ENCODE measurements at regions not wholly inside any gene's neighbourhood (a gene's known extent, or its start where the extent isn't known, plus 50 kb on each side); places are given as distances from the start of the nearest gene placed in this dataset.
"Not testable (repeated sequence)": the region's sequence is repeated elsewhere in the genome, so short reads cannot be mapped to it uniquely, and the experiment has no call there.

DNA sequence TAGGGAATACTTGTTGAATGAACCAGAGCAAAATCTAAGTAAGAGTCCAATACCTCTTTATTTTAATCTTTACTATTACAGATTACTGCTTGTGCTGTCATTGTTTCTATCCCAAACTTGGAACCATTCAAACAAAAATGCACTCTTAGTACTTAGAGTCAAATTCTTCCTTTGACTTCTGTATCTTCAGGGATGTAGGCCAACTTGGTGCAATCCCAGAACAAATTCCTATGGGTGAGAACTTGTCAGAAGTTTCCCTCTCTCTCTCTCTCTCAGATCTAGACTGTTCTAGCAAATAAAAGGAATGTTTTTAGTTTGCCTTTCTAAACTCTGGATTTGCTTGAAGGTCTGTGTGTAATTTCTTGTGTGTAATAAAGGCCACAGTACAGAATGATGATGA lies 329.0 kb upstream of the TMTC4 start:
- Mint-ChIP-seq H3K27me3 (no peaks in the 10 kb centered on the region), H3K4me3 (no peak overlapping the region), H3K36me3 (no peaks in the 10 kb centered on the region), H3K27ac (no peak overlapping the region), H3K4me1 (no peaks in the 10 kb centered on the region), H3K9me3 (peaks cover 0 to 3% of the 10 kb centered on the region in 2 donors)
- DNase-seq = no peak
- ATAC-seq (replicated peaks) = no peak

DNA sequence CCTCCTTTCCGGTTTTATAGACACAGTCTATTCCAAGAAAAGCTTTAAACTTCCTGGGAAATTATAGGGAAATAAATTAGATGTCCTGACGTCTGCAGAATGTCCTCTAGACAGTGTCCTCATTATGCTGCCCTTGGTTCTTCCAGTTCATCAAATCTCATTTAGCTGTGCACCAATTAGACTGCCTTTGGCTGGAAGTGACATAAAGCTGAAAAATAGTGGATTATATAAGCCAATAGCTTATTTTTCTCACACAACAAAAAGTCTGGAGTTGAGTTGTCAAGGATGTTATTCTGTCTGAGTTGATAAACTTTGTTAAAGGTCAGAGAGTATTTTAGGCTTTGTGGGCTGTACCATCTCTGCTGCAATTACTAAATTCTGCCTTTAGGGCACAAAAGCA lies 314.8 kb upstream of the TMTC4 start:
- no peaks in the 10 kb centered on the region for H3K4me1 Mint-ChIP-seq
- no peaks in the 10 kb centered on the region for H3K27me3 Mint-ChIP-seq
- H3K36me3 Mint-ChIP-seq = no peaks in the 10 kb centered on the region
- peaks cover 6 to 16% of the 10 kb centered on the region in 2 donors for H3K9me3 Mint-ChIP-seq
- no peak for ATAC-seq (replicated peaks)
- no peak for DNase-seq
- H3K27ac Mint-ChIP-seq = no peak overlapping the region
- H3K4me3 Mint-ChIP-seq = no peak overlapping the region

DNA sequence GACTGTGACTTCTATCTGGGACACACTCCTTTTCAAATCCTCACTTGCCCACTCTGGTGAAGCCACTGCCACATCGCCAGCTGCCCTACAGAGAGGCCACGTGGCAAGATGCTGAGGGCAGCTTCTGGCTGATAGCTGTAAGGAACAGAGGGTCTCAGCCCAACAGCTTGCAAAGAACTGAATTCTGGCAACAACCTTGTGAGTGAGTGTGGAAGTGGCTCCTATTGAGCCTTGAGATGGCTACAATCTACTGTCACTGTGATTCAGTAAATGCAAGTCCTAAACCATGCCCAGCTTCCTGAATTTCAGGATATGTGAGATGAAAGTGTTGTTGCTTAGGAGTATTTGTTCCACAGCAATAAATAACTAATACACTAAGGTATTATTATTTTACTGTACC lies 314.3 kb upstream of the TMTC4 start:
- no peak for DNase-seq
- no peaks in the 10 kb centered on the region for H3K4me1 Mint-ChIP-seq
- H3K36me3 Mint-ChIP-seq = no peaks in the 10 kb centered on the region
- peaks cover 6 to 12% of the 10 kb centered on the region in 2 donors for H3K9me3 Mint-ChIP-seq
- H3K27ac Mint-ChIP-seq = no peak overlapping the region
- no peak for ATAC-seq (replicated peaks)
- H3K4me3 Mint-ChIP-seq = no peak overlapping the region
- H3K27me3 Mint-ChIP-seq = no peaks in the 10 kb centered on the region

DNA sequence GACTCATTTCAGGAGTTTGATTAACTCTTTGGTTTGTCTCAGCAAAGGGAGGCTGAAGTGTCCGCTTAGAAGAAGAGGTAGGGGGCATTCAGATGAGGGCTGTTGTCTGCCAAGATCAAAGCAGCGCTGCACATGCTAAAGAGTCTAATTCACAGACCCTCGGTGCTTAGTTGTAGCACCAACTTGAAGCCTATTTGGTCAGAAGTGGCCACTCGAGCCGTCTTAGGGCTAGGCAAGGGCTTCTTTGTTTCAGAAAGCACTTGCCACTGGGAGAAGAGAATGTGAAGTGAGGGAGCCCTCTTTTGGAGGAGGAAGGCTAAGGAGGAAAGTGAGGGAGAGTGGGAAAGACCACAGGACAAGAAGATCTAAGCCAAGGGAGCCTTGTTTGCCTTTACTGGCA lies 313.4 kb upstream of the TMTC4 start:
- Mint-ChIP-seq H3K9me3 (peaks cover 6 to 9% of the 10 kb centered on the region in 2 donors), H3K36me3 (no peaks in the 10 kb centered on the region), H3K27ac (no peak overlapping the region), H3K27me3 (no peaks in the 10 kb centered on the region), H3K4me3 (no peak overlapping the region), H3K4me1 (no peaks in the 10 kb centered on the region)
- ATAC-seq (replicated peaks) (no peak), DNase-seq (no peak)

DNA sequence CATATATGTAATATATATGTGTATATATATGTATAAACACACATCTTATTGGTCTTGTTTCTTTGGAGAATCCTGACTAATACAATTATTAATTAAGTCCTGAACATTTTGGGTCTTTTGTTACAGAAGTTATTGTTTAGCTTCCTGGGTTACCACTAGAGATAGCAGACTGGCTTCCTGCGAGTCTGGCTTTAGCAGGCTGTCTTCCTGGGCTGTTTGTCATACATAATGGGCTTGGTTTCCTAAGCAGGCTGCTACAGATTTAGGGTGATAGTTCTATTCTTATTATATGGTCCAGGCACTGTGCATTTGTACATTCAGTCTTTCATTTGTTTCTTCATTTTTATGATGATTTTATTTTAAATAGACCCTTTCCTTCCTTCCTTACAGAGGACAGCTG lies 312.0 kb upstream of the TMTC4 start:
- H3K27me3 Mint-ChIP-seq = no peaks in the 10 kb centered on the region
- no peak for ATAC-seq (replicated peaks)
- H3K27ac Mint-ChIP-seq = no peak overlapping the region
- no peak overlapping the region for H3K4me3 Mint-ChIP-seq
- peaks cover 2 to 3% of the 10 kb centered on the region in 2 donors for H3K9me3 Mint-ChIP-seq
- H3K4me1 Mint-ChIP-seq = no peaks in the 10 kb centered on the region
- DNase-seq = no peak
- H3K36me3 Mint-ChIP-seq = no peaks in the 10 kb centered on the region

DNA sequence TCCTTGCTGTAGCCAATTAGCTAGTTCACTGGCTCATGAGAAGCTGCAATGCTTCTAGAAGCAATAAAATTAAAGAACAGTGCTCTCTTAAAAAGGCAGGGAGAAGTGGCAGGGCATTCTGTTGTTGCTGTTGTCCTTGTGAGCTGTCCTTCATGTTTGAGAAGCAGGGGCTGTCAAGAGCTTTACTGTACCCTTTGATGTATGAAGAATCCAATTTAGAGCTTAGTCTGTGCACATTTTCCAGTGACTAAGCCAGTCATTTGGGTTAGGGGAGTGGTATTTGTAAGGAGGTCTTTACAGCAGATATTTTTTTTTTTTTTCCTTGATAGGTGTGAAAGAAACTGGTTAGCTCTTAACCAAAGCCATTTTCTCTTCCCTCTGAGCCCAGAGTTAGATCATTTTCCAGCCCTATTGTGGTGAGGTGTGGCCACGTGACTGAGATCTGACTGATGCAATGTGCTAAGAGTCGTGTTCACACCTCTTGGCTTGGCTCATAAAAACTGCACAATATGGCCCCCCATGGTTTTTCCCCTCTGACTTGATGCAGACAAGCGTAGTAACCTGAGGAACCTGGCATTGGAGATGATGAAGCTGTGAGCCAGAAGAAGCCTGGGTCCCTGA lies 309.6 kb upstream of the TMTC4 start:
- DNase-seq (no peak), ATAC-seq (replicated peaks) (no peak)
- Mint-ChIP-seq H3K36me3 (no peaks in the 10 kb centered on the region), H3K27me3 (no peaks in the 10 kb centered on the region), H3K9me3 (no peaks in the 10 kb centered on the region), H3K27ac (no peak overlapping the region), H3K4me1 (no peaks in the 10 kb centered on the region), H3K4me3 (no peak overlapping the region)

DNA sequence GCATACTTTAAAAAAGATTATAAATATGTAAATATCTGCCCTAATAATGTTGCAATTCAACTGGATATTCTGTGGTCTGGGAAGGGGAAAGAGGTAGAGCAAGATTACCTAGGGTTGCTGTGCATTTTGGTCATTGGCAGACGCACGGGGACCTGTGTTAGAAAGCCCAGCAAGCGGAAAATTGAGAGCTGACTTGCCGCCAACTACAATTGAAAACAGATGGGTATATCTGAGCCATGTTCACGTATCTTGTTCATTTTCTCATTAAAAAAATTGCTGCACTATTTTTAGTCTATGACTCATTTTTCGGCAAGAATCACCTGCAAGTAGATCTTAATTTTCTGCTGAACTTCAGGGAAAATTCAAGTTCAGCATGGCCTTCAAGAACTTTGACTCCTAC lies 308.5 kb upstream of the TMTC4 start:
- DNase-seq = no peak
- Mint-ChIP-seq H3K4me3 (no peak overlapping the region), H3K27me3 (no peaks in the 10 kb centered on the region), H3K9me3 (no peaks in the 10 kb centered on the region), H3K36me3 (no peaks in the 10 kb centered on the region), H3K4me1 (no peaks in the 10 kb centered on the region), H3K27ac (no peak overlapping the region)
- ATAC-seq (replicated peaks) = no peak

DNA sequence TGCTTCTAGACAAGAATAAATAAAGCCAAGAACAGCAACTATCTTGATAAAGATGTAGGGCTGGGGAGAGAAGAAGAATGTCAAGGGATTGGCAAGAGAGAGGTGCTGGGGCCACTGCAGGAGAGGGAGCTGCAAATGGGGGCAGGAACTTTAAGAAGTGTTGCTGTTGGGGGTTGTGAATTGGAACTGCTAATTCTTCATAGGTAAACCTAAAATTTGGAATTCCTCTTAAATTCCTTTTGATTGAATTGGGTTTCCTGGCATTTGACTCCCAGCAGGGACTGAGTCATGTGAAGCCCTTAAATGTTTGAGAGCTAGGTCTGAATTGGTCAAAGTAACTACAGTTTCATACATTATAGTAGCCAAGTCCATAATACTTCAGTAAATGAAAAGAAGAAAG lies 305.6 kb upstream of the TMTC4 start:
- Mint-ChIP-seq H3K9me3 (no peaks in the 10 kb centered on the region), H3K36me3 (no peaks in the 10 kb centered on the region), H3K4me1 (no peaks in the 10 kb centered on the region), H3K4me3 (no peak overlapping the region), H3K27me3 (no peaks in the 10 kb centered on the region), H3K27ac (no peak overlapping the region)
- ATAC-seq (replicated peaks) = no peak
- no peak for DNase-seq

DNA sequence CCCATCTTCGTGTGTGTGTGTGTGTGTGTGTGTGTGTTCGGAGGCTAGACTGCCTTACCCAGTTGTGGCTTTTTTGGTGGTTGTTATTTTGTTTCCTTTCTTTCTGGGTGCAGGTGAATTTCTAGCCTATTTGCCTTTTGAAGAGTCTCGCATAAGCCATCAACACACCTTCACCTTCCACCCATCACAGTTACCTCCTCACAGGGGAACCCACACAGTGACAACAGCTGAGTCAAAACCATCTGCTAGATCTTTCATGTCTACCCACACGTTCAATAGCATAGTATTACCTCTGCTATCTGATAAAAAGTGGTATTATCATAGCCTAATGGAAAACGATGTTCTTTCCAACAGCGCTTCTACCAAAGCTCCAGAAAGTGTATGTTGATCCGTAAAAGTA lies 303.2 kb upstream of the TMTC4 start:
- Mint-ChIP-seq H3K36me3 (no peaks in the 10 kb centered on the region), H3K4me1 (no peaks in the 10 kb centered on the region), H3K27me3 (no peaks in the 10 kb centered on the region), H3K27ac (no peak overlapping the region), H3K4me3 (no peak overlapping the region), H3K9me3 (no peaks in the 10 kb centered on the region)
- DNase-seq = no peak
- no peak for ATAC-seq (replicated peaks)

DNA sequence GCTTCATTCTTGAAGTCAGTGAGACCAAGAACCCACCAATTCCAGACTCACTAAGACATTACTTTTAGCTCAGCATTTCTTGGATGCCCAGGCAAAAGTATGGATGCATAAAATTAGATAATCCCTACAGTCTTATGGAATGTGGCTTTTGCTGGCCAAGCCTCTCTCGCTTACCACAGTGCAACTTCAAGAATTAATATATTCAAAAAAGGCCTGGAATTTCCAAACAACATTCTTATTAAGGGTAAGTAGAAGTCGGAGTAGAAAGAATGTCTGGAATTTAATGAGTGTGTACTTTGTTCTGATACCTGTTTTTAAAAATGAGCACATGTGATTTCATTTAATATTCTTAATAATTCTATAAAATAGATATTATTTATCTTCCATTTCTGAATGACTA lies 302.4 kb upstream of the TMTC4 start:
- DNase-seq (no peak), ATAC-seq (replicated peaks) (no peak)
- H3K4me1 Mint-ChIP-seq = no peaks in the 10 kb centered on the region
- no peaks in the 10 kb centered on the region for H3K9me3 Mint-ChIP-seq
- no peaks in the 10 kb centered on the region for H3K27me3 Mint-ChIP-seq
- H3K4me3 Mint-ChIP-seq = no peak overlapping the region
- no peak overlapping the region for H3K27ac Mint-ChIP-seq
- no peaks in the 10 kb centered on the region for H3K36me3 Mint-ChIP-seq

DNA sequence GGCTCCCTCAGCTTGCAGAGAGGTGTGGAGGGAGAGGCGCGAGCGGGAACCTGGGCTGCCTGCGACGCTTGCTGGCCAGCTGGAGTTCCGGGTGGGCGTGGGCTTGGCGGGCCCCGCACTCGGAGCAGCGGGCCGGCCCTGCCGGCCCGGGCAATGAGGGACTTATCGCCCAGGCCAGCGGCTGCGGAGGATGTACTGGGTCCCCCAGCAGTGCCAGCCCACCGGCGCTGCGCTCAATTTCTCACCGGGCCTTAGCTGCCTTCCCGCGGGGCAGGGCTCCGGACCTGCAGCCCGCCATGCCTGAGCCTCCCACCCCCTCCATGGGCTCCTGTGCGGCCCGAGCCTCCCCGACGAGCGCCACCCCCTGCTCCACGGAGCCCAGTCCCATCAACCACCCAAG lies 301.1 kb upstream of the TMTC4 start:
- not testable (repeated sequence) for H3K27me3 Mint-ChIP-seq

DNA sequence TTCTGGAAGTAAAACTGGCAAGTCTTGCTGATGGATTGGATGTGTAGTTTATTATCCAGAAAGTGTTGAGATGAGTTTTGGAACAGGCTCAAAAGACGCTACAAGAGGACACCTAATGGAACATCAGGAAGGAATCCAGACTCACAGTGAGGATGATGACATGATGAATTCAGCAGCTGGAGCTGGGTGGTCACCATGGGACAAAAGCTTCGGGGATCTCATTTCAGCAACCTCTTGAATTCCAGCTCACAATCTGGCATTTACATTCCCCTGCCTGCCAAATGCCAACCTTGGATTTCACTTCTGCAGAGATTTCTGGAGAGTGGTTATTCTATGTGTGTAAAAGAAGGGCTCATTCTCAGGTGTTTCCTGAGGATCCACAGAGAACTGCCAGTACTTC lies 288.0 kb upstream of the TMTC4 start:
- Mint-ChIP-seq H3K36me3 (no peaks in the 10 kb centered on the region), H3K27me3 (no peaks in the 10 kb centered on the region), H3K27ac (no peak overlapping the region), H3K4me3 (no peak overlapping the region), H3K9me3 (peaks cover 0 to 4% of the 10 kb centered on the region in 2 donors), H3K4me1 (no peaks in the 10 kb centered on the region)
- ATAC-seq (replicated peaks) (no peak), DNase-seq (no peak)

More for the DNA sequence above, 301.1 kb upstream of the TMTC4 start:
- H3K27ac Mint-ChIP-seq; H3K36me3 Mint-ChIP-seq; H3K9me3 Mint-ChIP-seq; H3K4me3 Mint-ChIP-seq; ATAC-seq (replicated peaks); DNase-seq; H3K4me1 Mint-ChIP-seq: not testable (repeated sequence)

DNA sequence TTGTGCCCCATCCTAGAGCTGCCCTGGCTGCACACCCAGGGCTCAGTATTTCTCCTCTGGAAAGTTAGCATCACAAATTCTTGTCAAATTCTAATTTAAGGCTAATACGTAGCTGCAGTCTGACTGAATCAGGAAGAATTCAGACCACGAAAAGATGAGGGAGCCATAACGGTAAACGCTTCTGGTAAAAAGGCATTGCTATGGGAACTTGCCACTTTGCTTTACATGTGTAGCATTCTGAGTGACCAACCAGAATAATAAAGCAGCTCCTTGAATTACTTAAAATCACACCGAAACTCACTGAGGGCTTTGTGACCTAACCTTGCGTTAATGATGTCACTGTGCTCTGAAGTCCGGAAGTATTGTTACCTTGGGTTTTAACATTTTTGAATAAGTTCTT lies 286.6 kb upstream of the TMTC4 start:
- Mint-ChIP-seq H3K27me3 (no peaks in the 10 kb centered on the region), H3K4me1 (no peaks in the 10 kb centered on the region), H3K27ac (no peak overlapping the region), H3K4me3 (no peak overlapping the region), H3K36me3 (no peaks in the 10 kb centered on the region), H3K9me3 (peaks cover 0 to 4% of the 10 kb centered on the region in 2 donors)
- ATAC-seq (replicated peaks) = no peak
- DNase-seq = no peak

DNA sequence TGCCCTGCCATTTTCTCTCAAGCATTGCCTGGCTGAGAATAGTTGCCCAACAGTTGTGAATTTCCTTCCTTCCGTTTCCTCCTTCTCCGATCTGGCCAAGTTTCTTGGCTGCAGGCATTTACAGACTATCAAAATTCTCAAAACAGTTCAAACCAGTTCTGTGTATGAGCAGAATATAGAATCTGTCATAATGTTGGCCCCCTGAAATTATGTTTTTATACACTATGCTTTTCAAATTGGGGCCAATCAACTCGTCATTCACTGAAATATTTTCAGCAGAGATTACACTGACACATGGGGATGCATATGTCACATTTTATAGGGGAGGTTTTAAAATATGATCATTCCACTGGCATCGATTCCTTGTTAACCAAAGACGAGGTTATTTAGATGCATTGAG lies 284.2 kb upstream of the TMTC4 start:
- no peak overlapping the region for H3K4me3 Mint-ChIP-seq
- no peak overlapping the region for H3K27ac Mint-ChIP-seq
- peaks cover 3 to 4% of the 10 kb centered on the region in 2 donors for H3K9me3 Mint-ChIP-seq
- no peak for ATAC-seq (replicated peaks)
- H3K36me3 Mint-ChIP-seq = no peaks in the 10 kb centered on the region
- DNase-seq = no peak
- no peaks in the 10 kb centered on the region for H3K27me3 Mint-ChIP-seq
- H3K4me1 Mint-ChIP-seq = no peaks in the 10 kb centered on the region

DNA sequence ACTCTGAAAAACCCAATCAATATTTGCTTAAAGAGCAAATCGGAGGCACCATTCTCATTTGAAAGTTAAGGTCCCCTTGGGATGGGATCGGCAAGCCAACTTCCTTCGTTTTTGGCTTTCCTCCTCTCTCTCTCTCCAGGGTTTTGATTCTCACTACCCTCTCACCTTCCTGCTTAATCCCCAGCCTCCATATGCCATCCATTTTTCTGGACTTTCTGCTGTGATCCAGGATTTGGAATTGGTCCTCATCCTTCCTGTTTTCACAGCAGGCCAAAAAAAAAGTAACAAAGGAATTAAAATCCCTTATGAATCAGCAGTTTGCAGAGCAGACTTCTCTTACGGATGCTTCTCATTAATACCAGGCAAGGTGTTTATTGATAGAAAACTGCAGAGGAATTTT lies 283.1 kb upstream of the TMTC4 start:
- no peak overlapping the region for H3K4me3 Mint-ChIP-seq
- H3K27ac Mint-ChIP-seq = no peak overlapping the region
- no peaks in the 10 kb centered on the region for H3K4me1 Mint-ChIP-seq
- DNase-seq = no peak
- peaks cover 3 to 4% of the 10 kb centered on the region in 2 donors for H3K9me3 Mint-ChIP-seq
- ATAC-seq (replicated peaks) = no peak
- no peaks in the 10 kb centered on the region for H3K27me3 Mint-ChIP-seq
- H3K36me3 Mint-ChIP-seq = no peaks in the 10 kb centered on the region

All from stimulated activated naive B cell treated with anti-CD40 and anti-IgM and Interleukin-4, amounts not matched to agents 10 μg/mL and 1 μg/mL and 100 μg/mL, for 72 hours (primary cell).